HL-60 (cell line): ENCODE measurements at regions not wholly inside any gene's neighbourhood (a gene's known extent, or its start where the extent isn't known, plus 50 kb on each side); places are given as distances from the start of the nearest gene placed in this dataset.

Experiments used
- GABPA ChIP-seq: IDR thresholded peaks from 2 replicates; pipeline ENCODE4 v1.6.1; 2012; ENCODE audit warnings: low read depth
- POLR2AphosphoS5 ChIP-seq: IDR thresholded peaks from 2 replicates; pipeline ENCODE4 v1.6.1; 2012; ENCODE audit warnings: low read depth
- SPI1 ChIP-seq: IDR thresholded peaks from 2 replicates; pipeline ENCODE4 v1.6.1; 2012; ENCODE audit warnings: low read depth, mild to moderate bottlenecking, borderline replicate concordance
- TF ChIP-seq, protein P1 (sequence below): IDR thresholded peaks from one replicate; pipeline ENCODE4 v1.5.1; 2011; ENCODE audit warnings: low read length, control low read depth, inconsistent platforms; ENCODE audit not compliant: insufficient read depth
- TF ChIP-seq, protein P2 (sequence below): IDR thresholded peaks from 2 replicates; pipeline ENCODE4 v1.6.1; 2012; ENCODE audit warnings: low read depth; ENCODE audit not compliant: insufficient replicate concordance

DNA sequence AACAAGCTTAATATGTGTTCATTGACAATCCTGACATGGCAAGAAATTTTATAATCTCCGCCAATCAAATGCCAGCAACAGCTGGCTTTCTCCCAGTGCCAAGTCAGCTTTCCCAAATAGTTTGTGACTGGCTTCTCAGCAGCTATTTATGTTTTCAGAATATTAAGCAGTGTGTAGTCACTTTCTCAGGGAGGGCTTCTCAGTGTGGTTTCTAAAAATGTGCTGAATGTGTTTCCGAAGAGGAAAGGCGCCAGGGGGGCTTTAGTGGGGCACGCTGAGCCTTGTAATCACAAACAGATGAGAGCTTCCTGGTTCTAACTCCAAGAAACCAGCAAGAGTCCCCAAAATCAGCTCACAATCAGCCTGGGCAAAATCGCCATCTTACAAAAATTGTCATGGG, 258.7 kb upstream of the CPEB2 start:
- TF ChIP-seq POLR2AphosphoS5 (no peak), SPI1 (no peak), GABPA (no peak)
- TF ChIP-seq, protein P1, sequence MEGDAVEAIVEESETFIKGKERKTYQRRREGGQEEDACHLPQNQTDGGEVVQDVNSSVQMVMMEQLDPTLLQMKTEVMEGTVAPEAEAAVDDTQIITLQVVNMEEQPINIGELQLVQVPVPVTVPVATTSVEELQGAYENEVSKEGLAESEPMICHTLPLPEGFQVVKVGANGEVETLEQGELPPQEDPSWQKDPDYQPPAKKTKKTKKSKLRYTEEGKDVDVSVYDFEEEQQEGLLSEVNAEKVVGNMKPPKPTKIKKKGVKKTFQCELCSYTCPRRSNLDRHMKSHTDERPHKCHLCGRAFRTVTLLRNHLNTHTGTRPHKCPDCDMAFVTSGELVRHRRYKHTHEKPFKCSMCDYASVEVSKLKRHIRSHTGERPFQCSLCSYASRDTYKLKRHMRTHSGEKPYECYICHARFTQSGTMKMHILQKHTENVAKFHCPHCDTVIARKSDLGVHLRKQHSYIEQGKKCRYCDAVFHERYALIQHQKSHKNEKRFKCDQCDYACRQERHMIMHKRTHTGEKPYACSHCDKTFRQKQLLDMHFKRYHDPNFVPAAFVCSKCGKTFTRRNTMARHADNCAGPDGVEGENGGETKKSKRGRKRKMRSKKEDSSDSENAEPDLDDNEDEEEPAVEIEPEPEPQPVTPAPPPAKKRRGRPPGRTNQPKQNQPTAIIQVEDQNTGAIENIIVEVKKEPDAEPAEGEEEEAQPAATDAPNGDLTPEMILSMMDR, result no peak
- TF ChIP-seq, protein P2, sequence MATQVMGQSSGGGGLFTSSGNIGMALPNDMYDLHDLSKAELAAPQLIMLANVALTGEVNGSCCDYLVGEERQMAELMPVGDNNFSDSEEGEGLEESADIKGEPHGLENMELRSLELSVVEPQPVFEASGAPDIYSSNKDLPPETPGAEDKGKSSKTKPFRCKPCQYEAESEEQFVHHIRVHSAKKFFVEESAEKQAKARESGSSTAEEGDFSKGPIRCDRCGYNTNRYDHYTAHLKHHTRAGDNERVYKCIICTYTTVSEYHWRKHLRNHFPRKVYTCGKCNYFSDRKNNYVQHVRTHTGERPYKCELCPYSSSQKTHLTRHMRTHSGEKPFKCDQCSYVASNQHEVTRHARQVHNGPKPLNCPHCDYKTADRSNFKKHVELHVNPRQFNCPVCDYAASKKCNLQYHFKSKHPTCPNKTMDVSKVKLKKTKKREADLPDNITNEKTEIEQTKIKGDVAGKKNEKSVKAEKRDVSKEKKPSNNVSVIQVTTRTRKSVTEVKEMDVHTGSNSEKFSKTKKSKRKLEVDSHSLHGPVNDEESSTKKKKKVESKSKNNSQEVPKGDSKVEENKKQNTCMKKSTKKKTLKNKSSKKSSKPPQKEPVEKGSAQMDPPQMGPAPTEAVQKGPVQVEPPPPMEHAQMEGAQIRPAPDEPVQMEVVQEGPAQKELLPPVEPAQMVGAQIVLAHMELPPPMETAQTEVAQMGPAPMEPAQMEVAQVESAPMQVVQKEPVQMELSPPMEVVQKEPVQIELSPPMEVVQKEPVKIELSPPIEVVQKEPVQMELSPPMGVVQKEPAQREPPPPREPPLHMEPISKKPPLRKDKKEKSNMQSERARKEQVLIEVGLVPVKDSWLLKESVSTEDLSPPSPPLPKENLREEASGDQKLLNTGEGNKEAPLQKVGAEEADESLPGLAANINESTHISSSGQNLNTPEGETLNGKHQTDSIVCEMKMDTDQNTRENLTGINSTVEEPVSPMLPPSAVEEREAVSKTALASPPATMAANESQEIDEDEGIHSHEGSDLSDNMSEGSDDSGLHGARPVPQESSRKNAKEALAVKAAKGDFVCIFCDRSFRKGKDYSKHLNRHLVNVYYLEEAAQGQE, result no peak
